SU-DHL-6 (cell line): ENCODE measurements at regions not wholly inside any gene's neighbourhood (a gene's known extent, or its start where the extent isn't known, plus 50 kb on each side); places are given as distances from the start of the nearest gene placed in this dataset.

Experiments used
- CTCF ChIP-seq: fragments of 200-600 bp; sonication (generic); IDR thresholded peaks from one replicate; pipeline ENCODE4 v1.5.1; 2017; ENCODE audit warnings: antibody characterized with exemption, mild to moderate bottlenecking, low read length, moderate library complexity; ENCODE audit not compliant: insufficient read depth, poor library complexity, severe bottlenecking
- EZH2phosphoT487 ChIP-seq: fragments of 200-600 bp; sonication (generic), shearing (Covaris generic); conservative IDR thresholded peaks from 2 replicates; pipeline ENCODE4 v1.6.1; 2018; ENCODE audit warnings: mild to moderate bottlenecking, antibody characterized with exemption, low read length, moderate library complexity, mixed read lengths

- TF ChIP-seq CTCF (no peak), EZH2phosphoT487 (no peak)
Observed at GRCh38 chr3:154549391-154549790, 119.4 kb upstream of the GPR149 start.
